GM10248 (cell line): ENCODE measurements at regions not wholly inside any gene's neighbourhood (a gene's known extent, or its start where the extent isn't known, plus 50 kb on each side); places are given as distances from the start of the nearest gene placed in this dataset.

Experiments used
- CTCF ChIA-PET: fragments of 300-600 bp; sonication (Branson Sonifier 250); formaldehyde crosslinking; extraction: SDS; loops from one replicate; lab custom pipeline; 2021; ENCODE audit warnings: antibody characterized with exemption; lab: Yijun Ruan, JAX
- POLR2A ChIA-PET: fragments of 350-650 bp; sonication (Branson Sonifier 250); formaldehyde crosslinking; extraction: SDS; loops from one replicate; lab custom pipeline; 2020; ENCODE audit warnings: antibody characterized with exemption; lab: Yijun Ruan, JAX
- DNase-seq: peaks from one replicate; pipeline ENCODE4 v3.0.0; 2012; ENCODE audit errors: extremely low spot score
- TF ChIP-seq, protein P1 (sequence below): IDR thresholded peaks from 2 replicates; pipeline ENCODE4 v1.5.1; 2012; ENCODE audit warnings: mild to moderate bottlenecking, low read depth; ENCODE audit errors: extremely low read depth, missing control alignments, control extremely low read depth

DNA sequence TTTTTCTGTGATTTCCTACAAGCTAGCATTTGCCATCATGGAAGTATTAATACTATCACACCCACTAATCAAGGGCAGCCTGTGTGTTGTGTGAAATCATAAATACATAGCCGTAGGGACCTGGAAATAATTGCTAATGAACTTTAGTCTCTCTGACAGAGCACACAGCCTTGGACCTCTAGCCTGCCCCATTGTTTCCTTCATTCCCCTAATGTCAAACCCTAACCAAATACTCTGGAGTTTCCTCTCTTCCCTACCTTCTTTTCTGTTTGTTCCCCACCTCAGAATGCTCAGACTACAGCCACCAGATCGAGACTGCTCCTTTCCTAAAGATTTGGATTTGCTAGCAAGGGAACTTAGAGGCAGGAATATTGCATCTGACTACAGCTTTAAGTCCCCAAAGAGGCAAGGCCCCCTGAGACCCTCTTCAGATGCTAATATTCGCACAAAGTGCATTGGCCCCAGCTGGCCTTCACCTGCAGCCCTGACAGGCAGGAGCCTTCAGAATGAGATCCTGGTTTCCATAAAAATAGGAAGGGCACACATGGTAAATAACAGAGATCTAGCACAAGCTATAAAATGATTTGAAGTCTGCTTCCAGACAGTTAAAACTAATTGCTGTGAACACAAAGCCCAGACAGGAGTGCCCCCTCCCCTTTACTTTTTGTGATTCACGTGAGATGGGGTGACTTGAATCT lies 279.2 kb upstream of the DCC start:
- TF ChIP-seq, protein P1, sequence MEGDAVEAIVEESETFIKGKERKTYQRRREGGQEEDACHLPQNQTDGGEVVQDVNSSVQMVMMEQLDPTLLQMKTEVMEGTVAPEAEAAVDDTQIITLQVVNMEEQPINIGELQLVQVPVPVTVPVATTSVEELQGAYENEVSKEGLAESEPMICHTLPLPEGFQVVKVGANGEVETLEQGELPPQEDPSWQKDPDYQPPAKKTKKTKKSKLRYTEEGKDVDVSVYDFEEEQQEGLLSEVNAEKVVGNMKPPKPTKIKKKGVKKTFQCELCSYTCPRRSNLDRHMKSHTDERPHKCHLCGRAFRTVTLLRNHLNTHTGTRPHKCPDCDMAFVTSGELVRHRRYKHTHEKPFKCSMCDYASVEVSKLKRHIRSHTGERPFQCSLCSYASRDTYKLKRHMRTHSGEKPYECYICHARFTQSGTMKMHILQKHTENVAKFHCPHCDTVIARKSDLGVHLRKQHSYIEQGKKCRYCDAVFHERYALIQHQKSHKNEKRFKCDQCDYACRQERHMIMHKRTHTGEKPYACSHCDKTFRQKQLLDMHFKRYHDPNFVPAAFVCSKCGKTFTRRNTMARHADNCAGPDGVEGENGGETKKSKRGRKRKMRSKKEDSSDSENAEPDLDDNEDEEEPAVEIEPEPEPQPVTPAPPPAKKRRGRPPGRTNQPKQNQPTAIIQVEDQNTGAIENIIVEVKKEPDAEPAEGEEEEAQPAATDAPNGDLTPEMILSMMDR, result no peak
- ChIA-PET CTCF (no interaction called here), POLR2A (no interaction called here)
- no peak for DNase-seq

GRCh38 chr18:52063923-52064322 lies 276.1 kb upstream of the DCC start:
- ChIA-PET CTCF (no interaction called here), POLR2A (no interaction called here)
- TF ChIP-seq, protein P1, result no peak
- DNase-seq, result no peak

DNA sequence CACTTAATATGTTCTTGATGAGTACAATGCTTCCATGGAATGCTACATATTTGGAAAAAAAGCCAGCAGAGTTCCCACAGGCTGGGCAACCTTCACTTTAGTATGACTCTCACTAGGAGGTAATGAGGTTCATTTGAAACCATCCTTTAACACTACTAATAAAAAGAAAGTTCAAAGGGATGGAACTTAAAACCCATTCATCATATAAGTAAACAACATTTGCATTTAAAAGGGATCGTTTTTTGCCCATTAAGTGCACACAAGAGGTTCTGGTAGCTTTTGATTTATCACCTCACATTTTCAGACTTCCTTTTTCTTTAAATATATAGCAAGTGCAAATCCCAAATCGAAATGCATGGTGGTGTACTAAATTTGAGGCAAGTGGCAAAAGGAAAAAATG lies 270.8 kb upstream of the DCC start:
- TF ChIP-seq, protein P1, result no peak
- DNase-seq, result no peak
- CTCF ChIA-PET, result no interaction called here
- POLR2A ChIA-PET, result no interaction called here

- ChIA-PET POLR2A (no interaction called here), CTCF (no interaction called here)
- DNase-seq, result no peak
- TF ChIP-seq, protein P1, result no peak
Measured at GRCh38 chr18:52070291-52070756, 269.7 kb upstream of the DCC start.

DNA sequence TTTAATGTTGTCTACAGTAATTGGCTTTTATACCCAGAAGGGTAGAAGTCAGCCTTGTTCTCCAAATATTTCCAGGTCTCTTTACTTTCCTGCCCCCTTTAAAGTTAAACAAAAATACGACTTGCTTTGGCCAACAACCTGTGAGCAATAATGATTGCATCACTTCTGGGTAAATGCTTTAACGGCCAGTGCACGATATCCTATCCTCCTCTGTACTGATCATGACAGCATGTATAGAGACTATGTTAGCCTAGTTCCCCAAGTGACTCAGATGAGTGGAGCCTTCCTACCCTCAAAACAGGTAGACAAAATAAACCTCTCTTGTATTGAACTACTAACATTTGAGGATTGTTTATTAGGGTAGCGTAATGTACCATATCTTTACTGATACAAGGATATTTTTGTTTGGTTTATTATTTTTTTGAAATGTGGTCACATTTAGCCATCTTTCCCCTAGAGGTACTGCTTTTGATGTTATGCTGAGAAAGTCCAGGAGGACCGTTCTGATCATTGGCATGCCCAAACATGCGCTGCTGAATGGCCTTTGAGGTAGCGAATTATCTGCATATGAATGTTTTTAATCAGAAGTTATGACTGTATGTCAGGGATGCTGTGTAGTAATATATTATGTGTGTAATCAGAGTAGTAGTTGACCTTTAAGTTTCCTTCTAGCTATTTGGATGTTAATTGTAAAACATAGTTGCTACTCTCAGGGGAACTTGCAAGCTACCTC lies 262.6 kb upstream of the DCC start:
- ChIA-PET CTCF (interaction anchor here (1.3 kb wide), 1 partner anchor 13 kb away, joined by 4 read pairs; no protein-coding TSS in a partner anchor), POLR2A (no interaction called here)
- DNase-seq, result no peak
- TF ChIP-seq, protein P1, result no peak

DNA sequence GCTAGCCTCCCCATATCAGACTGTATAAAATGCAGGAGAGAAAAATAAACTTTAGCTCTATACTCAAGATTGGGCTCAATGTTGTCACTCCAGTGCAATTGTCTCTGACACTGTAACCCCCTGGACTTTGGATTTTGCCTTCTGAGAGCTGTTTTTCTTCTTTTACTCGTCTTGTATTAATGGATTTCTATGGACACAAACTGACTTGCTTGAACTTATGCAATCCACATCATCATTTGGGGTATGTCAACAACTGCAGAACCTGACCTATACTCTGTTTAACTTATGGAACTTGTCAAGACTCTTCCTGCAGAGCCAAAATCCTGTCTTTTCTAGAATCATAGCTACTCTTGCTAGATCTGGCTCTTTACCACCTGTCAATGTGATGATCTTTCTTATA lies 257.8 kb upstream of the DCC start:
- ChIA-PET CTCF (interaction anchor here (1.3 kb wide), 2 partner anchors 24 to 56 kb away, joined by 3 read pairs; no protein-coding TSS in a partner anchor), POLR2A (no interaction called here)
- DNase-seq, result no peak
- TF ChIP-seq, protein P1, result no peak
